ENCODE measurements at regions not wholly inside any gene's neighbourhood (a gene's known extent, or its start where the extent isn't known, plus 50 kb on each side); places are given as distances from the start of the nearest gene placed in this dataset.
"Not testable (repeated sequence)": the region's sequence is repeated elsewhere in the genome, so short reads cannot be mapped to it uniquely, and the experiment has no call there.

- DNase-seq (no peak), ATAC-seq (ENCODE audit: poor library complexity) (no peak)
- intact Hi-C loops (cut with DNase I), result no loop called here
These were observed 926.6 kb downstream of the EPHA3 start for GRCh38 chr3:90034038-90034437.

- intact Hi-C loops (cut with DNase I), result no loop called here
- ATAC-seq (ENCODE audit: poor library complexity) (no peak), DNase-seq (no peak)
These were observed 928.2 kb downstream of the EPHA3 start for GRCh38 chr3:90035643-90036042.

- no peak for DNase-seq
- ATAC-seq (ENCODE audit: poor library complexity), result no peak
- intact Hi-C loops (cut with DNase I), result no loop called here
These were observed 929.6 kb downstream of the EPHA3 start for GRCh38 chr3:90036939-90037469.

- ATAC-seq (ENCODE audit: poor library complexity) (no peak), DNase-seq (no peak)
- intact Hi-C loops (cut with DNase I), result no loop called here
These were observed 932.6 kb downstream of the EPHA3 start for GRCh38 chr3:90039994-90040393.

- intact Hi-C loops (cut with DNase I), result no loop called here
- no peak for ATAC-seq (ENCODE audit: poor library complexity)
- DNase-seq, result no peak
These were observed 933.1 kb downstream of the EPHA3 start for GRCh38 chr3:90040554-90040953.

GRCh38 chr3:90041995-90042394, 934.6 kb downstream of the EPHA3 start:
- intact Hi-C loops (cut with DNase I), result no loop called here
- no peak for DNase-seq
- no peak for ATAC-seq (ENCODE audit: poor library complexity)

- no peak for ATAC-seq (ENCODE audit: poor library complexity)
- intact Hi-C loops (cut with DNase I), result no loop called here
These were observed 935.9 kb downstream of the EPHA3 start for GRCh38 chr3:90043287-90043686.

GRCh38 chr3:90044084-90044816, 936.8 kb downstream of the EPHA3 start:
- no peak for ATAC-seq (ENCODE audit: poor library complexity)
- intact Hi-C loops (cut with DNase I), result no loop called here
- no peak for DNase-seq

More at GRCh38 chr3:90043287-90043686, 935.9 kb downstream of the EPHA3 start:
- DNase-seq, result no peak

- intact Hi-C loops (cut with DNase I), result no loop called here
- DNase-seq (no peak), ATAC-seq (ENCODE audit: poor library complexity) (no peak)
These were observed 945.1 kb downstream of the EPHA3 start for GRCh38 chr3:90052425-90052950.

- intact Hi-C loops (cut with DNase I), result no loop called here
- DNase-seq (no peak), ATAC-seq (ENCODE audit: poor library complexity) (no peak)
These were observed 946.9 kb downstream of the EPHA3 start for GRCh38 chr3:90054311-90054710.

- intact Hi-C loops (cut with DNase I), result no loop called here
- DNase-seq (no peak), ATAC-seq (ENCODE audit: poor library complexity) (no peak)
These were observed 948.2 kb downstream of the EPHA3 start for GRCh38 chr3:90055666-90056065.

- DNase-seq, result no peak
- no peak for ATAC-seq (ENCODE audit: poor library complexity)
These were observed 949.0 kb downstream of the EPHA3 start for GRCh38 chr3:90056281-90057032.

GRCh38 chr3:90062016-90062415, 954.6 kb downstream of the EPHA3 start:
- DNase-seq (no peak), ATAC-seq (ENCODE audit: poor library complexity) (no peak)
- intact Hi-C loops (cut with DNase I), result no loop called here

More at GRCh38 chr3:90056281-90057032, 949.0 kb downstream of the EPHA3 start:
- intact Hi-C loops (cut with DNase I), result no loop called here

GRCh38 chr3:90062631-90063200, 955.3 kb downstream of the EPHA3 start:
- ATAC-seq (ENCODE audit: poor library complexity), result no peak
- DNase-seq, result no peak
- intact Hi-C loops (cut with DNase I), result no loop called here

- ATAC-seq (ENCODE audit: poor library complexity) (no peak), DNase-seq (no peak)
- intact Hi-C loops (cut with DNase I), result no loop called here
These were observed 961.4 kb downstream of the EPHA3 start for GRCh38 chr3:90068783-90069182.

GRCh38 chr3:90069748-90070147, 962.3 kb downstream of the EPHA3 start:
- intact Hi-C loops (cut with DNase I), result no loop called here
- no peak for DNase-seq
- ATAC-seq (ENCODE audit: poor library complexity), result no peak

GRCh38 chr3:90076136-90076535, 968.7 kb downstream of the EPHA3 start:
- DNase-seq (no peak), ATAC-seq (ENCODE audit: poor library complexity) (no peak)
- intact Hi-C loops (cut with DNase I), result no loop called here

- ATAC-seq (ENCODE audit: poor library complexity) (no peak), DNase-seq (no peak)
- intact Hi-C loops (cut with DNase I), result no loop called here
These were observed 973.6 kb downstream of the EPHA3 start for GRCh38 chr3:90080988-90081387.

- DNase-seq; intact Hi-C loops (cut with DNase I); ATAC-seq (ENCODE audit: poor library complexity): not testable (repeated sequence)
These were observed 978.9 kb downstream of the EPHA3 start for GRCh38 chr3:90086297-90086696.

Data from Right ventricle myocardium superior (tissue), 1 donor.